ENCODE measurements at regions not wholly inside any gene's neighbourhood (a gene's known extent, or its start where the extent isn't known, plus 50 kb on each side); places are given as distances from the start of the nearest gene placed in this dataset.

GRCh38 chr2:196334710-196335109 lies 163.3 kb upstream of the STK17B start:
- no peak overlapping the region for H3K4me3 ChIP-seq
- no peak for TF ChIP-seq POLR2A (IDR thresholded peaks at IDR 0.05)
- TF ChIP-seq, protein P1, sequence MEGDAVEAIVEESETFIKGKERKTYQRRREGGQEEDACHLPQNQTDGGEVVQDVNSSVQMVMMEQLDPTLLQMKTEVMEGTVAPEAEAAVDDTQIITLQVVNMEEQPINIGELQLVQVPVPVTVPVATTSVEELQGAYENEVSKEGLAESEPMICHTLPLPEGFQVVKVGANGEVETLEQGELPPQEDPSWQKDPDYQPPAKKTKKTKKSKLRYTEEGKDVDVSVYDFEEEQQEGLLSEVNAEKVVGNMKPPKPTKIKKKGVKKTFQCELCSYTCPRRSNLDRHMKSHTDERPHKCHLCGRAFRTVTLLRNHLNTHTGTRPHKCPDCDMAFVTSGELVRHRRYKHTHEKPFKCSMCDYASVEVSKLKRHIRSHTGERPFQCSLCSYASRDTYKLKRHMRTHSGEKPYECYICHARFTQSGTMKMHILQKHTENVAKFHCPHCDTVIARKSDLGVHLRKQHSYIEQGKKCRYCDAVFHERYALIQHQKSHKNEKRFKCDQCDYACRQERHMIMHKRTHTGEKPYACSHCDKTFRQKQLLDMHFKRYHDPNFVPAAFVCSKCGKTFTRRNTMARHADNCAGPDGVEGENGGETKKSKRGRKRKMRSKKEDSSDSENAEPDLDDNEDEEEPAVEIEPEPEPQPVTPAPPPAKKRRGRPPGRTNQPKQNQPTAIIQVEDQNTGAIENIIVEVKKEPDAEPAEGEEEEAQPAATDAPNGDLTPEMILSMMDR (IDR thresholded peaks at IDR 0.05) = no peak
- H3K27me3 ChIP-seq = no peaks in the 10 kb centered on the region
- H3K36me3 ChIP-seq = no peaks in the 10 kb centered on the region
- no peak overlapping the region for H3K27ac ChIP-seq
- WGBS, 2 donors = 69 to 92% methylated on average over 3 of the region's 3 CpGs
- no peaks in the 10 kb centered on the region for H3K9me3 ChIP-seq
- H3K4me1 ChIP-seq = no peaks in the 10 kb centered on the region
- intact Hi-C loops (cut with DNase I) = loop anchor here (10.0 kb wide), 1 partner anchor 260 kb away; no protein-coding TSS in a partner anchor
- DNase-seq = no peak

DNA sequence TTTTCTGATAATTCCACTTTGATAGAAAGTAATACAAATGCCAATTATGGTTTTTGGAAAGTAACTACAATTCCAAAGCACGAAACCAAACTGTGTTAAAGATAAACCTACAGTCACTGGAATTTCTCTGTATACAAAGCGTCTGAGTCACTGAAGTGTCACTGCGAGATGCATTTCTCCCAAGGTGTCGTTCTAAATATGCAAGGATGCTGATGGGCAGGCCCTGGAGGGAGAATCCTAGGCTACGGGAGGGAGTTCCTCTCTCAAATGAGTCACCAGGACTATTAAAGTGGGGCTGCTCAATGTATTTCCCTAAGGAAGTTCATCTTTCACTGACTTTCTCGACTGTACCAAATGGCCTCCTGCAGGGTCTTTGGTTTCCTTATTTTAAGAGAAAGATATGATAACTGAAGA lies 163.8 kb upstream of the STK17B start:
- TF ChIP-seq, protein P1 (IDR thresholded peaks at IDR 0.05) = no peak
- TF ChIP-seq POLR2A (IDR thresholded peaks at IDR 0.05) = no peak
- intact Hi-C loops (cut with DNase I) = loop anchor here (10.0 kb wide), 1 partner anchor 260 kb away; no protein-coding TSS in a partner anchor
- DNase-seq = no peak
- Histone ChIP-seq H3K4me3 (no peak overlapping the region), H3K27me3 (no peaks in the 10 kb centered on the region), H3K36me3 (no peaks in the 10 kb centered on the region), H3K9me3 (no peaks in the 10 kb centered on the region), H3K27ac (no peak overlapping the region), H3K4me1 (no peaks in the 10 kb centered on the region)
- 51 to 58% methylated on average over 6 of the region's 6 CpGs for WGBS, 2 donors

DNA sequence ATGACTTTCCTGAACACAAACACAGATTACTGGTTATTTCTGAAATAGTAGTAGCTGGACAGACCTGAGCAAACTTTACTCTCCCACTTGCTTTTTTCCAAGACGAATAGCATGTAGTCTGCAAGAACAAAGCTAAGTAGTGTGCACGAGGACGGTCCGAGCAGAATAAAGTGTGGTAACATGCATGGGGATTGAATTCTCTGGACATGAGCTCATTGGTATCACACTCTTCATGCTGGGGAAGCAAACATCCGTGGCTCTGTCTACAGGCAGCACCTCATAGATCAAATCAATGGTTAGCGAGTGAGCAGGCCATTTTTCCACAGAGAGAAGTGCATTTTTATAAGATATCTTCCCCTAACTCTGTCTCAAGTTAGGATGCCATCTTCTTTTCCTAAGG lies 164.8 kb upstream of the STK17B start:
- no peaks in the 10 kb centered on the region for H3K36me3 ChIP-seq
- intact Hi-C loops (cut with DNase I) = loop anchor here (10.0 kb wide), 1 partner anchor 261 kb away; no protein-coding TSS in a partner anchor
- DNase-seq = no peak
- no peak for TF ChIP-seq POLR2A (IDR thresholded peaks at IDR 0.05)
- TF ChIP-seq, protein P1 (IDR thresholded peaks at IDR 0.05) = no peak
- no peak overlapping the region for H3K4me3 ChIP-seq
- 84 to 85% methylated on average over 6 of the region's 6 CpGs for WGBS, 2 donors
- H3K9me3 ChIP-seq = no peaks in the 10 kb centered on the region
- no peak overlapping the region for H3K27ac ChIP-seq
- no peaks in the 10 kb centered on the region for H3K27me3 ChIP-seq
- no peaks in the 10 kb centered on the region for H3K4me1 ChIP-seq

- Histone ChIP-seq H3K36me3 (no peaks in the 10 kb centered on the region), H3K9me3 (no peaks in the 10 kb centered on the region), H3K27ac (no peak overlapping the region), H3K4me3 (no peak overlapping the region), H3K27me3 (no peaks in the 10 kb centered on the region), H3K4me1 (no peaks in the 10 kb centered on the region)
- no peak for TF ChIP-seq POLR2A (IDR thresholded peaks at IDR 0.05)
- TF ChIP-seq, protein P1 (IDR thresholded peaks at IDR 0.05) = no peak
- WGBS, 2 donors = 35 to 46% methylated on average over 4 of the region's 4 CpGs
- DNase-seq = no peak
- intact Hi-C loops (cut with DNase I) = loop anchor here (10.0 kb wide), 1 partner anchor 262 kb away; no protein-coding TSS in a partner anchor
Observed at GRCh38 chr2:196336715-196337114, 165.3 kb upstream of the STK17B start.

DNA sequence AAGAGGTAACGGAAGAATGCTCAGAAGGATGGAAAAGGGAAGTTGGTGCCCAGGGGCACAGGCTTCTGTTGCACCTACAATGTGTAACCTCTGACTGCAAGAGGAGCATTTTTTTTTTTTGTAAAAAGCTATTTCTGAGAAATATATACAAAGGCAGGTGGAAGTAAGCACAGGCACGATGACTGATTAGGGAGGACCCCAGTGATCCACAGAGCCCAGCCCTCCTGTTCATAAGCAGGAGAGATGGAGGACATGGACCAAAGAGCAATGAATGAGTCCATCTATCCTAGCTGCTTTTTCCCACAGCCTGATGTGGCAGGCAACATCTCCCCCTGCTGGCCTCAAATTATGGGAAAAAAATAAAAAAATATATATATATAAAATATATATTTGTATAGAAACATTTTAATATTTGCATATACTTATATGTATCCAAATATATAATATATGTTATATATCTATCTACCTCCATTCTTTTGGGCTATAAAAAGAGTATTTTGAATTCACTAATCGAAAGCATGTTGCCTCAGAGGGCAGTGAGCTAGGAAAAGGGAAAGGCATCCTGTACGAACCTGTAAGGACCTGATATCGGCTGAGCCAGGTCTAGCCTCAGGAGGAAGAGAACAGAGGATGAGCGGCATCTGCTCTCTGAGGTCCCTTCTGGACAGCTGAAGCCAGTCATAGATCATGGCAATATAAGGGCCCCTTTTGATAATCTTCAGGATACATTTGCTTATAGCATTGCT lies 166.0 kb upstream of the STK17B start:
- Histone ChIP-seq H3K27ac (no peak overlapping the region), H3K9me3 (no peaks in the 10 kb centered on the region), H3K36me3 (no peaks in the 10 kb centered on the region), H3K4me1 (no peaks in the 10 kb centered on the region), H3K4me3 (no peak overlapping the region), H3K27me3 (no peaks in the 10 kb centered on the region)
- no peak for DNase-seq
- TF ChIP-seq, protein P1 (IDR thresholded peaks at IDR 0.05) = peak in 5 of 6 experiments; percentile 19 to 53 (median 29)
- no peak for TF ChIP-seq POLR2A (IDR thresholded peaks at IDR 0.05)
- 48 to 52% methylated on average over 6 of the region's 6 CpGs for WGBS, 2 donors
- intact Hi-C loops (cut with DNase I) = loop anchor here (10.0 kb wide), 1 partner anchor 263 kb away; no protein-coding TSS in a partner anchor
